Tibial artery (tissue), 4 donors: ENCODE measurements at regions not wholly inside any gene's neighbourhood (a gene's known extent, or its start where the extent isn't known, plus 50 kb on each side); places are given as distances from the start of the nearest gene placed in this dataset.

Experiments used
- DNase-seq, 2 donors: peaks; one replicate each; pipeline ENCODE4 v3.0.0-alpha.2; 2019
- H3K27ac ChIP-seq, 2 donors: fragments of 200-600 bp; sonication (generic) in 1 of 2; 1 replicate in 1 of 2; 2 replicates in 1 of 2; pipeline ENCODE4 v1.5.1; 2018 to 2019; ENCODE audit warnings: mild to moderate bottlenecking in 1 of 2
- H3K27me3 ChIP-seq, 2 donors: fragments of 200-600 bp; sonication (generic) in 1 of 2; one replicate each; pipeline versions ENCODE4 v1.5.1 to v1.6.0; 2016 to 2019
- H3K36me3 ChIP-seq, 3 donors: fragments of 200-600 bp; sonication (generic) in 2 of 3; one replicate each; pipeline ENCODE4 v1.5.1; 2016 to 2019; ENCODE audit warnings: mild to moderate bottlenecking in 2 of 3
- H3K4me1 ChIP-seq, 4 donors: fragments of 200-600 bp; sonication (generic) in 2 of 4; 1 replicate in 3 of 4; 2 replicates in 1 of 4; pipeline ENCODE4 v1.5.1; 2016 to 2019
- H3K4me3 ChIP-seq, 2 donors: fragments of 200-600 bp; sonication (generic) in 1 of 2; 1 replicate in 1 of 2; 2 replicates in 1 of 2; pipeline ENCODE4 v1.5.1; 2018 to 2019; ENCODE audit warnings: mild to moderate bottlenecking in 2 of 2
- H3K9me3 ChIP-seq, 3 donors: fragments of 200-600 bp; sonication (generic) in 1 of 3; one replicate each; pipeline ENCODE4 v1.5.1; 2016 to 2019
- CTCF ChIP-seq, 2 experiments: fragments of 200-600 bp in 1 of 2; fragments of 450-650 bp in 1 of 2; IDR thresholded peaks; one replicate each; pipeline ENCODE4 v1.5.1; 2017 to 2019; ENCODE audit warnings: antibody characterized with exemption in 2 of 2, mild to moderate bottlenecking in 1 of 2, moderate library complexity in 1 of 2
- intact Hi-C: fragments of 100-400 bp; cut with DNase I; formaldehyde crosslinking; loops from one replicate; pipeline ENCODE4 v1.15.0; 2023; ENCODE audit warnings: low total_unique reads

GRCh38 chr22:48318575-48319320 lies 1508.9 kb downstream of the BRD1 start:
- intact Hi-C loops, result no loop called here
- no peak overlapping the region for H3K4me3 ChIP-seq
- peak in 1 of 2 donors; percentile 13 for DNase-seq
- H3K4me1 ChIP-seq, result no peaks in the 10 kb centered on the region
- no peak overlapping the region for H3K27ac ChIP-seq
- peaks cover 0 to 2% (median 0%) of the 10 kb centered on the region in 3 donors for H3K9me3 ChIP-seq
- H3K27me3 ChIP-seq, result peaks cover 0 to 13% of the 10 kb centered on the region in 2 donors
- TF ChIP-seq CTCF (IDR thresholded peaks at IDR 0.05), result no peak
- no peaks in the 10 kb centered on the region for H3K36me3 ChIP-seq

- no peaks in the 10 kb centered on the region for H3K9me3 ChIP-seq
- intact Hi-C loops, result no loop called here
- peaks cover 0 to 13% of the 10 kb centered on the region in 2 donors for H3K27me3 ChIP-seq
- no peaks in the 10 kb centered on the region for H3K36me3 ChIP-seq
- no peak for TF ChIP-seq CTCF (IDR thresholded peaks at IDR 0.05)
- DNase-seq, result no peak
- H3K27ac ChIP-seq, result no peak overlapping the region
- H3K4me1 ChIP-seq, result no peaks in the 10 kb centered on the region
- no peak overlapping the region for H3K4me3 ChIP-seq
Observed at GRCh38 chr22:48318173-48318572, 1509.5 kb downstream of the BRD1 start.

GRCh38 chr22:48316257-48317250 lies 1511.1 kb downstream of the BRD1 start:
- H3K9me3 ChIP-seq, result peaks cover 0 to 6% (median 0%) of the 10 kb centered on the region in 3 donors
- no peak overlapping the region for H3K4me3 ChIP-seq
- H3K36me3 ChIP-seq, result no peaks in the 10 kb centered on the region
- DNase-seq, result peak; percentile 17 to 38
- intact Hi-C loops, result no loop called here
- peaks cover 0 to 13% of the 10 kb centered on the region in 2 donors for H3K27me3 ChIP-seq
- no peaks in the 10 kb centered on the region for H3K4me1 ChIP-seq
- TF ChIP-seq CTCF (IDR thresholded peaks at IDR 0.05), result no peak
- no peak overlapping the region for H3K27ac ChIP-seq

GRCh38 chr22:48315439-48316256 lies 1512.0 kb downstream of the BRD1 start:
- Histone ChIP-seq H3K4me1 (no peaks in the 10 kb centered on the region), H3K27ac (no peak overlapping the region), H3K9me3 (peaks cover 0 to 6% (median 0%) of the 10 kb centered on the region in 3 donors), H3K27me3 (peaks cover 0 to 13% of the 10 kb centered on the region in 2 donors), H3K36me3 (no peaks in the 10 kb centered on the region), H3K4me3 (no peak overlapping the region)
- no peak for TF ChIP-seq CTCF (IDR thresholded peaks at IDR 0.05)
- intact Hi-C loops, result no loop called here
- DNase-seq, result no peak

GRCh38 chr22:48314073-48314472 lies 1513.6 kb downstream of the BRD1 start:
- H3K36me3 ChIP-seq, result no peaks in the 10 kb centered on the region
- H3K27ac ChIP-seq, result no peak overlapping the region
- peaks cover 0 to 6% (median 0%) of the 10 kb centered on the region in 3 donors for H3K9me3 ChIP-seq
- intact Hi-C loops, result no loop called here
- peaks cover 0 to 3% of the 10 kb centered on the region in 2 donors for H3K27me3 ChIP-seq
- no peaks in the 10 kb centered on the region for H3K4me1 ChIP-seq
- no peak for TF ChIP-seq CTCF (IDR thresholded peaks at IDR 0.05)
- H3K4me3 ChIP-seq, result no peak overlapping the region
- DNase-seq, result no peak
